GM12873 (cell line): ENCODE measurements at regions not wholly inside any gene's neighbourhood (a gene's known extent, or its start where the extent isn't known, plus 50 kb on each side); places are given as distances from the start of the nearest gene placed in this dataset.

Experiments
- CTCF ChIP-seq: IDR thresholded peaks from 2 replicates; pipeline ENCODE4 v1.5.1; 2012; ENCODE audit warnings: low read depth, mild to moderate bottlenecking, moderate library complexity, low read length, control low read depth; ENCODE audit not compliant: insufficient read depth; ENCODE audit errors: missing control alignments

GRCh38 chr6:21752054-21752811, 158.7 kb downstream of the SOX4 start:
- TF ChIP-seq CTCF = no peak

- TF ChIP-seq CTCF = no peak
Observed at GRCh38 chr6:21753241-21754108, 159.9 kb downstream of the SOX4 start.

- no peak for TF ChIP-seq CTCF
Observed at GRCh38 chr6:21754891-21755290, 161.3 kb downstream of the SOX4 start.

- TF ChIP-seq CTCF = no peak
Observed at GRCh38 chr6:21756487-21756886, 162.9 kb downstream of the SOX4 start.

GRCh38 chr6:21759721-21760120, 166.2 kb downstream of the SOX4 start:
- TF ChIP-seq CTCF = no peak

- TF ChIP-seq CTCF = no peak
Observed at GRCh38 chr6:21764989-21765388, 171.4 kb downstream of the SOX4 start.

- no peak for TF ChIP-seq CTCF
Observed at GRCh38 chr6:21767891-21768648, 174.5 kb downstream of the SOX4 start.
